K562 (cell line): ENCODE measurements at regions not wholly inside any gene's neighbourhood (a gene's known extent, or its start where the extent isn't known, plus 50 kb on each side); places are given as distances from the start of the nearest gene placed in this dataset.

Experiments used
- CBX3 ChIP-seq, 2 experiments: IDR thresholded peaks; 1 replicate in 1 of 2; 2 replicates in 1 of 2; pipeline ENCODE4 v1.6.1; 2012; ENCODE audit warnings: inconsistent platforms in 2 of 2, low read length in 2 of 2, borderline replicate concordance in 1 of 2, control low read depth in 1 of 2
- GATA2 ChIP-seq: sonication (generic); formaldehyde crosslinking; IDR thresholded peaks from 2 replicates; pipeline ENCODE4 v1.4.0; 2020; ENCODE audit warnings: mild to moderate bottlenecking, missing genetic modification reagents
- HDAC3 ChIP-seq: fragments of 450-650 bp; IDR thresholded peaks from 2 replicates; pipeline ENCODE4 v1.6.1; 2018; ENCODE audit warnings: borderline replicate concordance, mild to moderate bottlenecking, moderate library complexity; ENCODE audit not compliant: partially characterized antibody
- KHSRP ChIP-seq: fragments of 450-650 bp; IDR thresholded peaks from 2 replicates; pipeline ENCODE4 v1.6.1; 2017
- KLF10 ChIP-seq: fragments of 250-450 bp; sonication (Bioruptor Pico); IDR thresholded peaks from 2 replicates; pipeline ENCODE4 v1.6.1; 2021; ENCODE audit warnings: matching md5 sums
- MED1 ChIP-seq: sonication (generic); formaldehyde crosslinking; IDR thresholded peaks from 2 replicates; pipeline ENCODE4 v1.8.1; 2023; ENCODE audit warnings: missing genetic modification reagents, borderline replicate concordance
- SMAD3 ChIP-seq: fragments of 450-650 bp; formaldehyde crosslinking; conservative IDR thresholded peaks from 2 replicates; pipeline ENCODE4 v1.4.0; 2020; ENCODE audit warnings: mild to moderate bottlenecking
- TCF3 ChIP-seq: sonication (generic); formaldehyde crosslinking; IDR thresholded peaks from 2 replicates; pipeline ENCODE4 v1.4.0; 2020; ENCODE audit warnings: mild to moderate bottlenecking, missing genetic modification reagents
- TGIF2 ChIP-seq: sonication (generic); formaldehyde crosslinking; IDR thresholded peaks from 2 replicates; pipeline ENCODE4 v1.8.1; 2022; ENCODE audit warnings: mild to moderate bottlenecking, missing genetic modification reagents, moderate library complexity
- ZBTB8A ChIP-seq: fragments of 450-650 bp; IDR thresholded peaks from 2 replicates; pipeline ENCODE4 v1.6.1; 2018; ENCODE audit warnings: mild to moderate bottlenecking, moderate library complexity; ENCODE audit not compliant: partially characterized antibody
- ZFP30 ChIP-seq: fragments of 250-450 bp; sonication (Bioruptor Pico); IDR thresholded peaks from 2 replicates; pipeline ENCODE4 v1.8.0; 2022; ENCODE audit warnings: moderate library complexity, mild to moderate bottlenecking, inconsistent platforms, borderline replicate concordance
- ZKSCAN1 ChIP-seq: fragments of 150-350 bp; IDR thresholded peaks from 2 replicates; pipeline ENCODE4 v1.6.1; 2016; ENCODE audit warnings: low read depth, low read length
- ZNF707 ChIP-seq: fragments of 250-450 bp; sonication (Bioruptor Pico); conservative IDR thresholded peaks from 2 replicates; pipeline ENCODE4 v1.8.0; 2022; ENCODE audit warnings: inconsistent platforms, mild to moderate bottlenecking, moderate library complexity
- TF ChIP-seq, protein P1 (sequence below): fragments of 250-450 bp; sonication (Bioruptor Pico); IDR thresholded peaks from 2 replicates; pipeline ENCODE4 v1.8.0; 2021; ENCODE audit warnings: moderate library complexity, mild to moderate bottlenecking, inconsistent platforms
- TF ChIP-seq, protein P2 (sequence below): fragments of 250-450 bp; sonication (Bioruptor Pico); IDR thresholded peaks from 2 replicates; pipeline ENCODE4 v1.8.0; 2022; ENCODE audit warnings: moderate library complexity, mild to moderate bottlenecking, inconsistent platforms
- TF ChIP-seq, protein P3 (sequence below): fragments of 450-650 bp; conservative IDR thresholded peaks from 2 replicates; pipeline ENCODE4 v1.6.1; 2016; ENCODE audit warnings: missing genetic modification characterization, low read depth, mild to moderate bottlenecking, control low read depth, missing compliant biosample characterization
- TF ChIP-seq, protein P4 (sequence below), 2 experiments: fragments of 450-650 bp; IDR thresholded peaks; 2 replicates each; pipeline ENCODE4 v1.6.1; 2016; ENCODE audit warnings: mild to moderate bottlenecking in 2 of 2, borderline replicate concordance in 1 of 2, low read depth in 1 of 2, moderate library complexity in 1 of 2

DNA sequence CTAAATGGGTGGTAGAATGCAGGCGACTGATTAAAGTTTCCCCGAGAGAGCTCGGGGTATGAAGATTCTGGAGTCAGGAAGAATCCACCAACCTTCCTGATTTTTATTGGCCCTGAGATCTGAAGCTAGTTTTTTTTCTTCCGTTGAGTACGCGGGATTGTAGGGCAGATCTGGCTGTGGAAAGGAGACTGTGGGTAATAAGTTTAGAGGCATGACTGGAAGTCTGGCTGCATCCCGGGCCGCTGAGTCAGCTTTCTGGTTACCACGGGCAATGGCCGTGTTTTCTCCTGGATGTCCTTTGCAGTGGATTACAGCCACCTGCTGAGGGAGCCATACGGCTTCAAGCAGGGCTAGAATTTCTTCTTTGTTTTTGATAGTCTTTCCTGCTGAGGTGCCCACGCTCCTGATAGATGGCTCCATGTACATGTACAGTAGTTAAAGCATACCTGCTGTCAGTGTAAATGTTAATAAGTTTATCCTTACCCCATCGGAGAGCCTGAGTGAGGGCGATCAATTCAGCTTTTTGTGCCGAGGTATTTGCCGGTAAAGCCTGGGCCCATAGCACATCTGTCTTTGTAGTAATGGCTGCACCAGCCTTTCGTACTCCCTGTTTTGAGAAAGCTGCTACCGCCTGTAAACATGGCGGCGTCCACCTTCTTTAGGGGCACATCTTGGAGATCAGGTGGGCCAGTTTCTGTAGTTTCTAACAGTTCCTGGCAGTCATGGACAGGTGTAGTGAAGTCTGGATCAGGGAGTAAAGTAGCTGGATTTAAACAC is 154.0 kb downstream of the TRIM27 start (continued):
- no peak; the same call in 1 of the 2 replicates for TF ChIP-seq TCF3
- no peak for TF ChIP-seq ZNF707
- TF ChIP-seq CBX3 (IDR thresholded peaks at IDR 0.05; ENCODE audit: borderline replicate concordance in 1 of 2, low read length in 2 of 2), result peak in 1 of 2 experiments; percentile 33; a peak in 1 of 3 replicates
- no peak for TF ChIP-seq KHSRP
- no peak for TF ChIP-seq ZFP30 (CRISPR knock-in tag)
- TF ChIP-seq KLF10 (CRISPR knock-in tag), result no peak
- TF ChIP-seq ZKSCAN1, result no peak
- no peak for TF ChIP-seq HDAC3
- TF ChIP-seq, protein P1, sequence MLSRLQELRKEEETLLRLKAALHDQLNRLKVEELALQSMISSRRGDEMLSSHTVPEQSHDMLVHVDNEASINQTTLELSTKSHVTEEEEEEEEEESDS, result no peak
- no peak for TF ChIP-seq ZBTB8A
- TF ChIP-seq, protein P2, sequence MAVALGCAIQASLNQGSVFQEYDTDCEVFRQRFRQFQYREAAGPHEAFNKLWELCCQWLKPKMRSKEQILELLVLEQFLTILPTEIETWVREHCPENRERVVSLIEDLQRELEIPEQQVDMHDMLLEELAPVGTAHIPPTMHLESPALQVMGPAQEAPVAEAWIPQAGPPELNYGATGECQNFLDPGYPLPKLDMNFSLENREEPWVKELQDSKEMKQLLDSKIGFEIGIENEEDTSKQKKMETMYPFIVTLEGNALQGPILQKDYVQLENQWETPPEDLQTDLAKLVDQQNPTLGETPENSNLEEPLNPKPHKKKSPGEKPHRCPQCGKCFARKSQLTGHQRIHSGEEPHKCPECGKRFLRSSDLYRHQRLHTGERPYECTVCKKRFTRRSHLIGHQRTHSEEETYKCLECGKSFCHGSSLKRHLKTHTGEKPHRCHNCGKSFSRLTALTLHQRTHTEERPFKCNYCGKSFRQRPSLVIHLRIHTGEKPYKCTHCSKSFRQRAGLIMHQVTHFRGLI (CRISPR knock-in tag), result no peak
- TF ChIP-seq, protein P3, sequence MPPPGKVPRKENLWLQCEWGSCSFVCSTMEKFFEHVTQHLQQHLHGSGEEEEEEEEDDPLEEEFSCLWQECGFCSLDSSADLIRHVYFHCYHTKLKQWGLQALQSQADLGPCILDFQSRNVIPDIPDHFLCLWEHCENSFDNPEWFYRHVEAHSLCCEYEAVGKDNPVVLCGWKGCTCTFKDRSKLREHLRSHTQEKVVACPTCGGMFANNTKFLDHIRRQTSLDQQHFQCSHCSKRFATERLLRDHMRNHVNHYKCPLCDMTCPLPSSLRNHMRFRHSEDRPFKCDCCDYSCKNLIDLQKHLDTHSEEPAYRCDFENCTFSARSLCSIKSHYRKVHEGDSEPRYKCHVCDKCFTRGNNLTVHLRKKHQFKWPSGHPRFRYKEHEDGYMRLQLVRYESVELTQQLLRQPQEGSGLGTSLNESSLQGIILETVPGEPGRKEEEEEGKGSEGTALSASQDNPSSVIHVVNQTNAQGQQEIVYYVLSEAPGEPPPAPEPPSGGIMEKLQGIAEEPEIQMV, result no peak
- TF ChIP-seq GATA2 (CRISPR knock-in tag), result no peak
- no peak for TF ChIP-seq SMAD3 (CRISPR knock-in tag)
- TF ChIP-seq MED1, result no peak
- TF ChIP-seq TGIF2 (CRISPR knock-in tag), result no peak
- TF ChIP-seq, protein P4, sequence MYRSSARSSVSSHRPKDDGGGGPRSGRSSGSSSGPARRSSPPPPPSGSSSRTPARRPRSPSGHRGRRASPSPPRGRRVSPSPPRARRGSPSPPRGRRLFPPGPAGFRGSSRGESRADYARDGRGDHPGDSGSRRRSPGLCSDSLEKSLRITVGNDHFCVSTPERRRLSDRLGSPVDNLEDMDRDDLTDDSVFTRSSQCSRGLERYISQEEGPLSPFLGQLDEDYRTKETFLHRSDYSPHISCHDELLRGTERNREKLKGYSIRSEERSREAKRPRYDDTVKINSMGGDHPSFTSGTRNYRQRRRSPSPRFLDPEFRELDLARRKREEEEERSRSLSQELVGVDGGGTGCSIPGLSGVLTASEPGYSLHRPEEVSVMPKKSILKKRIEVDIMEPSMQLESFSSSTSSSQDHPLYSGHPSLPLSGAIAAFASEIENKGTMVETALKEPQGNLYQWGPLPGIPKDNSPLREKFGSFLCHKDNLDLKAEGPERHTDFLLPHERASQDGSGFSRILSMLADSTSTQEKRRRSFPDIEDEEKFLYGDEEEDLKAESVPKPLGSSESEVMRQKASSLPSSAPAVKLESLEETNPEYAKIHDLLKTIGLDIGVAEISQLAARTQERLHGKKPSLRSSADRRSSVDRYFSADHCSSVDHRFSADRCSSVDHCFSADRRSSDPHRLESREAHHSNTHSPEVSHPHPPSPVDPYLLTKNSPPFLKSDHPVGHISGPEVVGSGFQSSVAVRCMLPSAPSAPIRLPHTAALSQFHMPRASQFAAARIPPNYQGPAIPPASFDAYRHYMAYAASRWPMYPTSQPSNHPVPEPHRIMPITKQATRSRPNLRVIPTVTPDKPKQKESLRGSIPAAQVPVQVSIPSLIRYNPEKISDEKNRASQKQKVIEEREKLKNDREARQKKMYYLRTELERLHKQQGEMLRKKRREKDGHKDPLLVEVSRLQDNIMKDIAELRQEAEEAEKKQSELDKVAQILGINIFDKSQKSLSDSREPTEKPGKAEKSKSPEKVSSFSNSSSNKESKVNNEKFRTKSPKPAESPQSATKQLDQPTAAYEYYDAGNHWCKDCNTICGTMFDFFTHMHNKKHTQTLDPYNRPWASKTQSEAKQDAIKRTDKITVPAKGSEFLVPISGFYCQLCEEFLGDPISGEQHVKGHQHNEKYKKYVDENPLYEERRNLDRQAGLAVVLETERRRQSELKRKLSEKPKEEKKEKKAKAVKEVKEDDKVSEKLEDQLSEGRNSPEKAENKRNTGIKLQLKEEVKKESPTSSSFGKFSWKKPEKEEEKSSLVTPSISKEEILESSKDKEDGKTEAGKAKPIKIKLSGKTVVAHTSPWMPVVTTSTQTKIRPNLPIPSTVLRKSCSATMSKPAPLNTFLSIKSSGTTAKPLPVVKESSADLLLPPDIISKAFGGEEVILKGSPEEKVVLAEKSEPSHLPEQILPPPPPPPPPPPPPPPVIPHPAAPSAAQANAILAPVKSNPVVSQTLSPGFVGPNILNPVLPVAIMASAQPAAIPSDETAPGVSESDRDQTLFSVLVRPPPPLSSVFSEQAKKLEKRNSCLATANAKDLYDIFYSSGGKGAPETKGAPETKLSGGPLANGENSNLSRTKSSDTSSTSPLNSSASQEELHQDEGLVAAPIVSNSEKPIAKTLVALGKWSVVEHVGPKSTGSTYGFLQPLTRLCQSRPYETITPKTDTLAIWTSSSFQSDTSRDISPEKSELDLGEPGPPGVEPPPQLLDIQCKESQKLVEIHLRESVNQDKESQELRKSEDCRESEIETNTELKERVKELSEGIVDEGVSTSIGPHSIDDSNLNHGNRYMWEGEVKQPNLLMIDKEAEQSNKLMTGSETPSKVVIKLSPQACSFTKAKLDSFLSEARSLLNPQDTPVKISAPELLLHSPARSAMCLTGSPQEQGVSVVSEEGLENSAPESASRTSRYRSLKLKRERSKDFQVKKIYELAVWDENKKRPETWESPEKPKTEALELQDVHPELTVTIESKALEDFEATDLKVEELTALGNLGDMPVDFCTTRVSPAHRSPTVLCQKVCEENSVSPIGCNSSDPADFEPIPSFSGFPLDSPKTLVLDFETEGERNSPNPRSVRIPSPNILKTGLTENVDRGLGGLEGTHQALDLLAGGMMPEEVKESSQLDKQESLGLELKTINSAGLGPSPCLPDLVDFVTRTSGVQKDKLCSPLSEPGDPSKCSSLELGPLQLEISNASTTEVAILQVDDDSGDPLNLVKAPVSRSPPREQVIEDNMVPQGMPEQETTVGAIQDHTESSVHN (IDR thresholded peaks at IDR 0.05; ENCODE audit: borderline replicate concordance in 1 of 2, low read depth in 1 of 2), result no peak
